ENCODE measurements at regions not wholly inside any gene's neighbourhood (a gene's known extent, or its start where the extent isn't known, plus 50 kb on each side); places are given as distances from the start of the nearest gene placed in this dataset.
A peak's percentile ranks its signal among the peaks of the same experiment; 100 is the strongest.

DNA sequence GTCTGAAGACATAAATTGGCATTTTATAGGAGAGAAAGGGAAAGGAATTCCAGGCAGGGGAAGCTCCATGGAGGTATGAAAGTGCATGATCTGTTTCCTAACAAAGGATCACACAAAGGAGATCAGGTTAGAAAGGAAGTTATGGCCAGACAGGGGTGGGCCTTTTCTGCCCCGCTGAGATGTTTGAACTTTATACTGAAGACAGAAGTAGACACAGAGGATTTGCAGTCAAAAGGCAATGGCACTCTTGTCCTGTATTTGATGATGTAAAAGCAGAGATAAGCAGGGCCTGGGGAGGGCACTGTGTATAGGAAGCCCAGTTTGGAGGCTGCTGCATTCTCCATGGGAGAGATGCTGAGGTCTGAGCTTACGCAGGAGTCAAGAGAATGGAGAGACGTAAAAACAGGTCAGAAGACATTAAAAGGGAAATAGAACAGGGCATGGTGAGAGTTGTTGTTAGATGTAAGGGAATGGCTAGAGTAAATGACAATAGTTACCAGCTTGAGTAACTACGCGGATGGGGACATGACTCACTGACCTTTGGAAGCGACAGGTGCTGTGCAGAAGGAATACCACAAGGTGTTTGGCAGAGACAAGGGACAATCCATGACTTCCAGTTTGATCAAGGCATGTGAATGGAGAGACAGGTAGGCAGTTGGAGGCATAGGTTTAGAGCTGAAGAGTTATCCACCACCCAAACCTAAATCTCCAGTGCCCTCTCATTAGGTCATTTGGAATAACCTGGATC lies 190.6 kb upstream of the SASH1 start:
- no peak overlapping the region for H3K27ac Mint-ChIP-seq
- no peak overlapping the region for H3K4me3 Mint-ChIP-seq
- no peaks in the 10 kb centered on the region for H3K4me1 Mint-ChIP-seq
- no peak for DNase-seq
- H3K27me3 Mint-ChIP-seq (ENCODE audit: low read depth in 3 of 3), result peaks cover 0 to 11% (median 3%) of the 10 kb centered on the region in 3 donors
- H3K36me3 Mint-ChIP-seq, result no peaks in the 10 kb centered on the region
- H3K9me3 Mint-ChIP-seq, result peaks cover 0 to 4% (median 0%) of the 10 kb centered on the region in 6 donors

- H3K27ac Mint-ChIP-seq, result no peak overlapping the region
- peaks cover 0 to 2% (median 0%) of the 10 kb centered on the region in 6 donors for H3K9me3 Mint-ChIP-seq
- H3K36me3 Mint-ChIP-seq, result no peaks in the 10 kb centered on the region
- no peak for DNase-seq
- H3K4me3 Mint-ChIP-seq, result no peak overlapping the region
- H3K4me1 Mint-ChIP-seq, result no peaks in the 10 kb centered on the region
- peaks cover 0 to 12% (median 3%) of the 10 kb centered on the region in 3 donors for H3K27me3 Mint-ChIP-seq (ENCODE audit: low read depth in 3 of 3)
Measured at GRCh38 chr6:148154668-148155067, 188.0 kb upstream of the SASH1 start.

DNA sequence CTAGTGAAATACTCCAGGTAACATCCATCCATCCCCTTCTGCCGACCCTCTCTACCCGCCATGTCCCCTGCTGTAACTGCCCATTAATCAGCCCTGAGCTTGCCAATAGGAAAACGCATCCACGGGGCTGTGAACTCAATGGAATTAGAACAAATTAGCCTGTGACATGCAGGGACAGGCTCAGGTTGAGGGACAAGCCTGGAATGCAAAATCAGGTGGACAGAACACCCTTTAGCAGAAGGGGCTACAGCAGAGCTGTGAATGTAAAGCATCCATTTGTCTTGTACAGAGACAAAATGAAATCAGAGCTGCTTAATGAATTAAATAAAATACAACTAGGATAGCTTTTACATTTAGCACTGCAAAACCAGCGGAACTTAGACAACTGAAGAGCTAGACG lies 187.3 kb upstream of the SASH1 start:
- Mint-ChIP-seq H3K9me3 (peaks cover 0 to 2% (median 0%) of the 10 kb centered on the region in 6 donors), H3K27me3 (ENCODE audit: low read depth in 3 of 3) (peaks cover 0 to 12% (median 3%) of the 10 kb centered on the region in 3 donors), H3K36me3 (no peaks in the 10 kb centered on the region), H3K4me1 (no peaks in the 10 kb centered on the region), H3K4me3 (no peak overlapping the region), H3K27ac (no peak overlapping the region)
- DNase-seq, result no peak

- Mint-ChIP-seq H3K9me3 (peaks cover 0 to 2% (median 0%) of the 10 kb centered on the region in 6 donors), H3K4me1 (no peaks in the 10 kb centered on the region), H3K27me3 (ENCODE audit: low read depth in 3 of 3) (peaks cover 0 to 7% (median 0%) of the 10 kb centered on the region in 3 donors), H3K36me3 (no peaks in the 10 kb centered on the region), H3K4me3 (no peak overlapping the region), H3K27ac (no peak overlapping the region)
- no peak for DNase-seq
Measured at GRCh38 chr6:148157841-148158240, 184.8 kb upstream of the SASH1 start.

- H3K27ac Mint-ChIP-seq, result no peak overlapping the region
Measured at GRCh38 chr6:148164645-148165044, 178.0 kb upstream of the SASH1 start.

GRCh38 chr6:148166339-148166968 lies 176.2 kb upstream of the SASH1 start:
- Mint-ChIP-seq H3K4me1 (no peaks in the 10 kb centered on the region), H3K27me3 (ENCODE audit: low read depth in 3 of 3) (no peaks in the 10 kb centered on the region), H3K9me3 (peaks cover 0 to 3% (median 0%) of the 10 kb centered on the region in 6 donors), H3K4me3 (no peak overlapping the region), H3K36me3 (no peaks in the 10 kb centered on the region), H3K27ac (no peak overlapping the region)
- DNase-seq, result peak in 1 of 3 donors; percentile 3

More at GRCh38 chr6:148164645-148165044, 178.0 kb upstream of the SASH1 start:
- DNase-seq, result no peak
- Mint-ChIP-seq H3K9me3 (peaks cover 0 to 3% (median 0%) of the 10 kb centered on the region in 6 donors), H3K4me1 (no peaks in the 10 kb centered on the region), H3K4me3 (no peak overlapping the region), H3K36me3 (no peaks in the 10 kb centered on the region), H3K27me3 (ENCODE audit: low read depth in 3 of 3) (no peaks in the 10 kb centered on the region)

DNA sequence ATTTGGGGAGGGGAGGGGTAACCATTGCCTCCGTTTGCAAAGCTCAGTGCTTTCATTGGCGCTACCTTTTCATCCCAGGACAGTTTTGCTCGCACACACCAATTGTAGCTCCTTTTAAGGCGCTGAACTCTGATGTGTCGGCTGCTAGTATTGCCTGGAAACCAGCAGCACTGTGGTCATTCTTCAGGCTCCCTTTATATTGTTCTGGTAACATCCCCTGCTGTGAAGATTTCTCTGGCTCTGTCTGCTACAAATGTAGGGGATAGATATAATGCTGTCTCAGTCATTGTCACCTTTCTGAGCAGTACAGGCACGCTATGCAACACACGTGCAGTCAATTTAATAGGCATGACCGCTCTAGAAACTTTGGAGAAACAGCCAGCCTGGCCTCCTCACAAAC lies 172.9 kb upstream of the SASH1 start:
- no peaks in the 10 kb centered on the region for H3K36me3 Mint-ChIP-seq
- no peak overlapping the region for H3K27ac Mint-ChIP-seq
- H3K4me1 Mint-ChIP-seq, result no peaks in the 10 kb centered on the region

GRCh38 chr6:148170286-148170685 lies 172.4 kb upstream of the SASH1 start:
- H3K4me3 Mint-ChIP-seq, result no peak overlapping the region
- H3K27me3 Mint-ChIP-seq (ENCODE audit: low read depth in 3 of 3), result no peaks in the 10 kb centered on the region
- no peaks in the 10 kb centered on the region for H3K36me3 Mint-ChIP-seq
- no peak for DNase-seq
- no peaks in the 10 kb centered on the region for H3K4me1 Mint-ChIP-seq
- H3K9me3 Mint-ChIP-seq, result peaks cover 0 to 3% (median 0%) of the 10 kb centered on the region in 6 donors
- H3K27ac Mint-ChIP-seq, result no peak overlapping the region

More for the DNA sequence above, 172.9 kb upstream of the SASH1 start:
- H3K4me3 Mint-ChIP-seq, result no peak overlapping the region
- H3K9me3 Mint-ChIP-seq, result peaks cover 0 to 3% (median 0%) of the 10 kb centered on the region in 6 donors
- no peaks in the 10 kb centered on the region for H3K27me3 Mint-ChIP-seq (ENCODE audit: low read depth in 3 of 3)
- no peak for DNase-seq

DNA sequence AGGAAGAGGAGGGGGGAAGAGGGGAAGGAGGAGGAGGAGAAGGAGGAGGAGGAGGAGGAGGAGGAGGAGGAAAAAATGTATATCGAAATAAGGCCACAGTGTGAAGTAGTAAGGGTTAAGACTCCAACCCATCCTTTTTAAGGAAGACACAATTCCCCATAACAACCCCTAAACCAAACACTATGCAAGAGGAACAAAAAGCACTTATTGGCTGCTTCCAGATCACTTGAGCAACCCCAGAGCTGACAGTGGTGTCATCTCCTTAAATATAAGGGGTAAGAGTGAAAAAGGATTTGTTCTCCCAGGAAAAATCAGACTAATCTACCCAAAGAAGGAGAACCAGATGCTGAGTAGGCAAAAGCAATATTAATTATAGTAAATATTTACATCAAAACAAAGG lies 169.1 kb upstream of the SASH1 start:
- Mint-ChIP-seq H3K4me3 (no peak overlapping the region), H3K27me3 (ENCODE audit: low read depth in 3 of 3) (no peaks in the 10 kb centered on the region), H3K36me3 (no peaks in the 10 kb centered on the region), H3K9me3 (peaks cover 0 to 1% (median 0%) of the 10 kb centered on the region in 6 donors), H3K4me1 (no peaks in the 10 kb centered on the region), H3K27ac (no peak overlapping the region)
- DNase-seq, result no peak

DNA sequence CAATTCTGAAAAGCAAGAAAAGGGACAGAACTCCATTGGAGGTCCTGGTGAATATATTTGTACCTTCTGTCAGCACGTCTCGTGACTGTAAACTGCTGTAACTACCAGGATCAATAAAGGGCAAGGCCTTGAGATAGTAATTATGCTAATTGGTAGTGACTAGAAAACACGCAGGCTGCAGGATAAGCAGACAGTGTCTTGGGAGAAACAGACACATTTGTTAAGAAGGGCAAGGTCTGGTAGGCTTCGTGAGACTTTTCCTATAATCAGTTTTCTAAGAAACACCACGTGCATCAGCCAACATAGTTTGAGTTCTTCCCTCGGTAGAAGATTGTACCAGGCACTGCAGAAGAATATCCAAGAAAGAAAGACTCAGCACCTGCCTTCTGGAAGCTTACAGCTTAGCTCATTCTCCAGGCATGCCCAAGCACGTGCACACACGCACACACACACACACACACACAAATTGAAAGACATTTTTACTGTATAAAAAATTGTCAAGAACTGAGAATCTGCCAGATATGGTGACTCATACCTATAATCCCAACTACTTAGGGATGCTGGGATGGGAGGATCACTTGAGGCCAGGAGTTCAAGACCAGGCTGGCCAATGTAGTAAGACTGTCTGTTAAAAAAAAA lies 167.0 kb upstream of the SASH1 start:
- Mint-ChIP-seq H3K27ac (no peak overlapping the region), H3K4me1 (no peaks in the 10 kb centered on the region), H3K36me3 (no peaks in the 10 kb centered on the region), H3K4me3 (no peak overlapping the region), H3K27me3 (ENCODE audit: low read depth in 3 of 3) (no peaks in the 10 kb centered on the region), H3K9me3 (peaks cover 0 to 1% (median 0%) of the 10 kb centered on the region in 6 donors)
- DNase-seq, result no peak

- DNase-seq, result no peak
- peaks cover 0 to 1% (median 0%) of the 10 kb centered on the region in 6 donors for H3K9me3 Mint-ChIP-seq
- H3K4me3 Mint-ChIP-seq, result no peak overlapping the region
- H3K36me3 Mint-ChIP-seq, result no peaks in the 10 kb centered on the region
- no peaks in the 10 kb centered on the region for H3K27me3 Mint-ChIP-seq (ENCODE audit: low read depth in 3 of 3)
- no peaks in the 10 kb centered on the region for H3K4me1 Mint-ChIP-seq
- H3K27ac Mint-ChIP-seq, result no peak overlapping the region
Measured at GRCh38 chr6:148177589-148178233, 164.9 kb upstream of the SASH1 start.

GRCh38 chr6:148179786-148180185 lies 162.9 kb upstream of the SASH1 start:
- no peak for DNase-seq
- Mint-ChIP-seq H3K36me3 (no peaks in the 10 kb centered on the region), H3K27me3 (ENCODE audit: low read depth in 3 of 3) (no peaks in the 10 kb centered on the region), H3K4me3 (no peak overlapping the region), H3K9me3 (peaks cover 0 to 1% (median 0%) of the 10 kb centered on the region in 6 donors), H3K4me1 (no peaks in the 10 kb centered on the region), H3K27ac (no peak overlapping the region)

- Mint-ChIP-seq H3K27me3 (ENCODE audit: low read depth in 3 of 3) (no peaks in the 10 kb centered on the region), H3K4me3 (no peak overlapping the region), H3K27ac (no peak overlapping the region), H3K9me3 (peaks cover 0 to 1% (median 0%) of the 10 kb centered on the region in 6 donors), H3K4me1 (no peaks in the 10 kb centered on the region), H3K36me3 (no peaks in the 10 kb centered on the region)
- no peak for DNase-seq
Measured at GRCh38 chr6:148182378-148182777, 160.3 kb upstream of the SASH1 start.

- H3K27ac Mint-ChIP-seq, result no peak overlapping the region
- no peaks in the 10 kb centered on the region for H3K9me3 Mint-ChIP-seq
- H3K4me1 Mint-ChIP-seq, result no peaks in the 10 kb centered on the region
- no peak overlapping the region for H3K4me3 Mint-ChIP-seq
- no peaks in the 10 kb centered on the region for H3K27me3 Mint-ChIP-seq (ENCODE audit: low read depth in 3 of 3)
- DNase-seq, result no peak
- no peaks in the 10 kb centered on the region for H3K36me3 Mint-ChIP-seq
Measured at GRCh38 chr6:148183776-148184175, 158.9 kb upstream of the SASH1 start.

Data from immature natural killer cell (primary cell).